Memory B cell (primary cell): ENCODE measurements at regions not wholly inside any gene's neighbourhood (a gene's known extent, or its start where the extent isn't known, plus 50 kb on each side); places are given as distances from the start of the nearest gene placed in this dataset.
A peak's percentile ranks its signal among the peaks of the same experiment; 100 is the strongest.

Experiments used
- ATAC-seq: fragments of 150-1000 bp; cut with Tn5 transposase; 2 replicates; pipeline ENCODE4 v1.10.0; 2021; ENCODE audit warnings: low read depth, mild to moderate bottlenecking, moderate library complexity
- DNase-seq, 2 donors: peaks; one replicate each; pipeline ENCODE4 v3.0.0; 2022; ENCODE audit warnings: low spot score in 2 of 2
- H3K27ac Mint-ChIP-seq: one replicate; pipeline ENCODE4 v1.8.0; 2022; ENCODE audit warnings: mild to moderate bottlenecking, moderate library complexity, mixed read lengths
- H3K27me3 Mint-ChIP-seq: one replicate; pipeline ENCODE4 v1.8.0; 2022; ENCODE audit warnings: mixed read lengths
- H3K36me3 Mint-ChIP-seq: one replicate; pipeline ENCODE4 v1.8.0; 2022; ENCODE audit warnings: mild to moderate bottlenecking, mixed read lengths
- H3K4me1 Mint-ChIP-seq: one replicate; pipeline ENCODE4 v1.8.0; 2022; ENCODE audit warnings: mixed read lengths
- H3K4me3 Mint-ChIP-seq: one replicate; pipeline ENCODE4 v1.8.0; 2022; ENCODE audit warnings: mild to moderate bottlenecking, moderate library complexity, mixed read lengths
- H3K9me3 Mint-ChIP-seq: one replicate; pipeline ENCODE4 v1.8.0; 2022; ENCODE audit warnings: mixed read lengths

DNA sequence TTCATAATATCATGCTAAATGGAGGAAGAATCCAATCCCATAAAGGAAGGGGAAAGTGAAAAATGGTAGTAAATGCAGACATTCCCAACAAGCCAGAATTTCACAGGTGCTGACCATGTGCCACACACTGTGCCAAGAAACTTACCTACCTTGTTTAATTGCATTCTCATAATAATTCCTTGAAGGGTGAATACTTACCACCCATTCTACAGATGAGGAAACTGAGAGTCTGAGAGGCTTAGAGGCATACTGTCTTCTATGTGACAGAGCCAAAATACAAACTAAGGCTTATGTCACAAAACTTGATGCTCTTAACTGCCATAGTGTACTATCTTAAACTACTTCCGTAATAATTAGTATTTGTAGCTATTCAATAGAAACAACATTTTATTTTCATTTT is 454.7 kb downstream of the UTRN start:
- ATAC-seq, result no peak
- no peaks in the 10 kb centered on the region for H3K9me3 Mint-ChIP-seq
- H3K4me3 Mint-ChIP-seq, result no peak overlapping the region
- no peaks in the 10 kb centered on the region for H3K27me3 Mint-ChIP-seq
- H3K4me1 Mint-ChIP-seq, result peaks cover 7% of the 10 kb centered on the region
- peaks cover 29% of the 10 kb centered on the region for H3K36me3 Mint-ChIP-seq
- no peak overlapping the region for H3K27ac Mint-ChIP-seq
- no peak for DNase-seq

DNA sequence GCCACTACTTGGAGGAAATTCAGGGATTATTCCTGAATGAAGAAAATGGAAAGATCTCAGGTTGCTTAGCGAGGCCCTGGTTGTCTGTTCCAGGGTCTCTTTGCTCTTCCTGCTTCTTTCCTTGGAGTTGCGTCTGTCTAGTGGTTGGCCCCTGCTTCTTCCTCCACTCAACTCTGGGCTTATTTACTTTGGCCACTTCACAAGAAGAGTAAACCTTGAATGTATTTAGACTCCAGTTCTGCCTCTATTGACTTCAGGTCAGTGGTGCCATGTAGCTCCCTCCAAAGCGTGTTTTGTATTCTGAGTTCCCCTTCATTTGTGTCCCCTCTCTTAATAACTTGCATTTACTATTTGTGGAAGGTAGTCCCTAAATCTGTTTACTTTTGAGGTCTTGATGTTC is 456.5 kb downstream of the UTRN start:
- Mint-ChIP-seq H3K27ac (no peak overlapping the region), H3K9me3 (no peaks in the 10 kb centered on the region), H3K36me3 (peaks cover 23% of the 10 kb centered on the region), H3K4me3 (no peak overlapping the region), H3K4me1 (peaks cover 5% of the 10 kb centered on the region), H3K27me3 (no peaks in the 10 kb centered on the region)
- no peak for DNase-seq
- ATAC-seq, result no peak

DNA sequence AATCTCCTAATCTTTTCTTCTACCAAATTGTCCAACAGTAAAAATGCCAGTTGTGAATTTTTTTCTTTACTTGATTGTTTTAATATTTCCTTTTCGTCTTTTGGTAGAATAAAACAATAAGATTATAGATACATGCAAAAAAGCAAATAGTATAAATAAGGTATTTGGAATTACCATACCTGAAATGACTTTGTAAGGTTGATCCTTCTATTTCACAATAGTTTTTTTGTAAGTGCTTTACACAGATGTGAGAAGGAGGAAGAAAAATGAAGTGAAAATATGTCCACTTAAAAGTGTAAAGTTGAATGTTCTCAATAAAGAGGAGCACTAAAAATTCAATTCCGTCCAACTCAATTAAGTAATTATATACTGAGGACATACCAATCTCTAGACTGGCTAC is 457.6 kb downstream of the UTRN start:
- Mint-ChIP-seq H3K36me3 (peaks cover 19% of the 10 kb centered on the region), H3K9me3 (no peaks in the 10 kb centered on the region), H3K4me1 (peaks cover 2% of the 10 kb centered on the region), H3K4me3 (no peak overlapping the region), H3K27me3 (no peaks in the 10 kb centered on the region), H3K27ac (no peak overlapping the region)
- DNase-seq (no peak), ATAC-seq (no peak)

DNA sequence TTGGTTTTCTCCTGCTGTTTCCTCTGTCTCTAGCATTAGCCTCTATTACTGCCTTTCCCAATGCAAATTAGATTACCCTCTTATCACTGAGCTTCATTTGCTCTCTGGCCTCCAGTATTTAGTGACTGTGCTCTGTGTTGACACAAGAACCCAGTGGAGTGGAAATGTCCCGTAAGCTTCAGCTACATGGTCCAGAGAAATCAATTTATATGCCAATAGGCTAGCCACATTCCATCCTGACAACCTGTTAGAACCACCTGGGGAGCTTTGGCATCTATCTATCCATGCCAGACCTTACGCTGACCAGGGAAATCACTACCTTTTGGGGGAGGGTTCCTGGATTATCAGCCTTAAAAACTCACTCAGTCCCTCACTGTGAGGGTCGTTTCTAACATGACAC is 459.6 kb downstream of the UTRN start:
- Mint-ChIP-seq H3K4me3 (no peak overlapping the region), H3K9me3 (no peaks in the 10 kb centered on the region), H3K27me3 (no peaks in the 10 kb centered on the region), H3K4me1 (peaks cover 4% of the 10 kb centered on the region), H3K27ac (no peak overlapping the region), H3K36me3 (peaks cover 17% of the 10 kb centered on the region)
- DNase-seq (no peak), ATAC-seq (no peak)

DNA sequence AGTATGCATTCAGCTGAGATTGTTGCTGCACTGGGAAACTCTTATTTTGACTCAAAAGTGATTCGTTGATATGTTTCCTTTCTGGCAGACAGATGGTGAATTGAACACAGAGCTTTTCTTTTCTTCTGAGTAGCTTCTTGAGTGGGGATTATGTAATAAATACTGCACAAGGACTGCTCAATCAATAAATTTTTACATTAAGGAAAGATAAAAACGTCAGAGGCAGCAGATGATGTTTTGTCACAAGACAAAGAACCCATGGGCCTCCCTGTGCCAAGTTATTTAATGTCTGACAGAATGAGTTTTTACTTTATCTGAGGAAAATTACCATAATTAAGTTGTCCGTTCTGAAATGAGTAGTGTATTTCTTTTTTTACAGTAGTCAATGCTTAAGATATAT is 460.3 kb downstream of the UTRN start:
- DNase-seq (no peak), ATAC-seq (no peak)
- no peaks in the 10 kb centered on the region for H3K9me3 Mint-ChIP-seq
- no peaks in the 10 kb centered on the region for H3K27me3 Mint-ChIP-seq
- peaks cover 7% of the 10 kb centered on the region for H3K4me1 Mint-ChIP-seq
- H3K36me3 Mint-ChIP-seq, result peaks cover 21% of the 10 kb centered on the region
- peak overlapping the region; percentile 45 for H3K27ac Mint-ChIP-seq
- H3K4me3 Mint-ChIP-seq, result no peak overlapping the region

DNA sequence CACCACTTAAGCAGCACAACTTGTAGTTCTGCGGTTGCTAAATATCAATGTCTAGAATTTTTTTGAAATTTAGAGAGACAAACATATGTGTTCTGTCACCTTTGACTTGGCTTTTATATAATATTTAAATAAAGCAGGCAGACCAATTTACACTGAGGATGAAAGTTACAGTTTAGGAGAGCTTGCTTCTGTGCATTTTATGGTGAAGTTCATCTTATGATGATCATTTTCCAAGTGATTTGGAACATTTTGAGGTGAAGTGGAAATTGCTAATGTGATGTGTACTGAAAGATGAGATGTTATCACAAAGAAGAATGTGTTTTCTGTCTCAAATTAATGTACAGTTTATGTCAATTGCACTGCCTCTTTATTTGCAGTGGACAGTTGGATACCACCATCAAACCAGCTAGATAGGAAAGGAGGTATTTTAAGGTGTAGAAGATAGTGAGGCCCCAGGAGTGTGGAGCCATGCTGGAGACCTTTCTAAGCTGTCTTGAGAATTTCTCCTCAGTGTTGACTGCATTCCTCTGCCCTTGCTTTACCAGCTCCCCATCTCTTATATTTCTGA is 461.9 kb downstream of the UTRN start:
- H3K27me3 Mint-ChIP-seq, result no peaks in the 10 kb centered on the region
- H3K4me3 Mint-ChIP-seq, result no peak overlapping the region
- H3K36me3 Mint-ChIP-seq, result peaks cover 24% of the 10 kb centered on the region
- H3K4me1 Mint-ChIP-seq, result peaks cover 10% of the 10 kb centered on the region
- peak overlapping the region; percentile 7 for H3K27ac Mint-ChIP-seq
- DNase-seq, result no peak
- no peaks in the 10 kb centered on the region for H3K9me3 Mint-ChIP-seq
- ATAC-seq, result no peak

DNA sequence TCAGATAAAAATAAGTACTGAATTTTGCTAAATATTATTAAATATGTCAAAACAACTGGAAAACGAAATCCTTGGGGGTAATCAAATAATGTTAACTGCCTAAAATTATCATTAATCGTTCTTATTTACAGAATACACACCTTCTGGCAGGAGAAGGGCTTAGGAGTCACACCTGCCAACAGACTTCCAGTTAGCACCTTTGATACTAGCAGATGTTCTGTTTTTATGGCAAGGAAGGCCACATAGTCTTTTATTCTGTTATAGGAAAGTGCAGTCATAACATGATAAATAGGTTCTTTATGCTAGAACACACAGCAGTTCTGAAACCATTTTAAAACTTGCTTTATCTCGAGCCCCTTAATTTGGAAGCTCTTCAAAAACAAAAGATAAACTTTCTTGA is 464.1 kb downstream of the UTRN start:
- H3K36me3 Mint-ChIP-seq, result peaks cover 38% of the 10 kb centered on the region
- H3K4me3 Mint-ChIP-seq, result no peak overlapping the region
- no peaks in the 10 kb centered on the region for H3K27me3 Mint-ChIP-seq
- no peaks in the 10 kb centered on the region for H3K9me3 Mint-ChIP-seq
- H3K27ac Mint-ChIP-seq, result no peak overlapping the region
- DNase-seq, result no peak
- H3K4me1 Mint-ChIP-seq, result peaks cover 14% of the 10 kb centered on the region
- no peak for ATAC-seq

DNA sequence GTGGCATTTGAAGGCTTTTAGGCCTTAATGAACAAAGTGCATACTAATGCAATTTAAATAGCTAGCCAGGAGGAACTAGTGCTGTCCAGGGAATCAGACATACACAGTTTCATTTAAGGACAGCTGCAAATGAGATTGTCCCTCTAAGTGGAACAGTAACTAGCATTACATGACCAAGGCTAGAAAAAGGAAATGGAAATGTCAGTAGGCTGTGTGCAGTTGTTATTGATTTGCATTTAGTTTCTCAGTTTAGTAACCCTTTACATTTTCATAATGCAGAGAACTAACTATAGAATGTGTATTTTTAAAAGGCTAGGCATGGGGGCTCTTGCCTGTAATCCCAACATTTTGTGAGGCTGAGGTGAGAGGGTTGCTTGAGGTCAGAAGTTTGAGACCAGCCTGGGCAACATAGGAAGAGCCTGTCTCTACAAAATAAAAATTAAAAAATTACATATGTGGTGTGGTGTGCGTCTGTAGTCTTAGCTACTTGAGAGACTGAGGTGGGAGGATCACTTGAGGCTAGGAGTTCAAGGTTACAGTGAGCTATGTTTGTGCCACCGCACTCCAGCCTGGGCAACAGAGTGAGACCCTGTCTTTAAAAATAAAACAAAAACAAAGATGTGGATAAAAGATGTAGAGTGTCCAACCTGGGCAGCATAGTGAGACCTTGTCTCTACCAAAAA is 468.0 kb downstream of the UTRN start:
- Mint-ChIP-seq H3K9me3 (no peaks in the 10 kb centered on the region), H3K27ac (peak overlapping the region; percentile 63), H3K27me3 (no peaks in the 10 kb centered on the region), H3K4me1 (peaks cover 14% of the 10 kb centered on the region), H3K4me3 (no peak overlapping the region), H3K36me3 (peaks cover 34% of the 10 kb centered on the region)
- ATAC-seq (no peak), DNase-seq (no peak)

DNA sequence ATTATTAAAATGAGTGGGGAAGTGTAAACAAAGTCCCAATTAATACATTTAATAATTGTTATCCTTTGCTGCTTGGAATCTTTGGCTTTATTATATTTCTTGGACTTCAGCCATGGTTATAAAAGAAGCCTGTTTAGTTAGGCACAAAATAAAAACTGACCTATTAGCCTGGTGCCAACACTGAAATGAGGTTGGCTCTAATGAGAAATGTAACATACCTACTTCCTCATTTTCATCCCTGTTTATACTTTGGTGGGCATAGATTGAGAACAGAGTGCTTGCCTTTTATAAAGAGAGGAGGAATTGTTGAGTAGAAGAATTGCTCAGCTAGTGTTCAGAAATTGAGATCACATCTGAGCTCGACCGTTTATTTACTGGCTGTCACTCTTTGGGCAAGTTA is 471.3 kb downstream of the UTRN start:
- H3K27me3 Mint-ChIP-seq, result no peaks in the 10 kb centered on the region
- H3K4me3 Mint-ChIP-seq, result no peak overlapping the region
- peak; percentile 32 for ATAC-seq
- H3K9me3 Mint-ChIP-seq, result no peaks in the 10 kb centered on the region
- H3K36me3 Mint-ChIP-seq, result peaks cover 26% of the 10 kb centered on the region
- peaks cover 7% of the 10 kb centered on the region for H3K4me1 Mint-ChIP-seq
- DNase-seq, result no peak
- H3K27ac Mint-ChIP-seq, result no peak overlapping the region

DNA sequence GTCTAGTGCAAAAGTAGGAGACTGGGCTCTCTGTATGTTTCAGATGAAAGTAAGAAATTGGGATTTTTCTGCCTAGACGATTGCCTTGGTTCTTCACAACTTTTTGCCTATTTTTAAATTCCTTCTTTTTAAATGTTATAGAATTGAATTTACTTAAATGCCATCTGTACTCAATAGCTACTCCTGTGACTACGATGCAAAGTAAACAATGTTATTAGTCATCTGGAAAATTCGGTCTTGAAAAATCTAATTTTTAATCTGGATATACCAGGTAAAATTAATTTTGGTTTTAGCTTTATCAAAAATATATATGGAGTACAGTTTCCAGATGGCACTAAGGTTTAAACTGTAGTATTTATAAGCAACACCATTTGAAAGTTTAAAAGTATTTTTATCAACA is 472.2 kb downstream of the UTRN start:
- H3K4me1 Mint-ChIP-seq, result peaks cover 7% of the 10 kb centered on the region
- DNase-seq (no peak), ATAC-seq (no peak)
- peaks cover 28% of the 10 kb centered on the region for H3K36me3 Mint-ChIP-seq
- H3K4me3 Mint-ChIP-seq, result no peak overlapping the region
- H3K27me3 Mint-ChIP-seq, result no peaks in the 10 kb centered on the region
- H3K27ac Mint-ChIP-seq, result no peak overlapping the region
- H3K9me3 Mint-ChIP-seq, result no peaks in the 10 kb centered on the region

DNA sequence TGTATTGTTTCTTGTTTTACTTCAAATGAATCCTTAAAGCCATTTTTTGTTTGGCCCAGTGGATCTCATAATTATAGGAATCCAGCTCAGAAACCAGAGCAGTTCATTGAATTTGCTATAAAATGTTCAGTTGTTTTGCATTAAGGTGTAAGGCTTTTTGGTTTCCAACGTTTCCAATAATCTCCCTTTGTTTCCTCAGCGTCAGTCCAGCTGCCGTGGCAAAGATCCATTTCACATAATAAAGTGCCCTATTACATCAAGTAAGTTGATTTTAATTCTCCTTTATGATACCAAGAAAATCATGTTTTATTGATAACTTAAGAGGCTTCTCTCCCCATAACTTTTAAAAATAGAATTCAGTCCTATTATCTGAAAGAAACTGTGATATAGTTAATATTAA is 472.6 kb downstream of the UTRN start:
- ATAC-seq (no peak), DNase-seq (no peak)
- no peak overlapping the region for H3K4me3 Mint-ChIP-seq
- H3K36me3 Mint-ChIP-seq, result peaks cover 28% of the 10 kb centered on the region
- no peaks in the 10 kb centered on the region for H3K9me3 Mint-ChIP-seq
- peaks cover 5% of the 10 kb centered on the region for H3K4me1 Mint-ChIP-seq
- H3K27me3 Mint-ChIP-seq, result no peaks in the 10 kb centered on the region
- no peak overlapping the region for H3K27ac Mint-ChIP-seq

DNA sequence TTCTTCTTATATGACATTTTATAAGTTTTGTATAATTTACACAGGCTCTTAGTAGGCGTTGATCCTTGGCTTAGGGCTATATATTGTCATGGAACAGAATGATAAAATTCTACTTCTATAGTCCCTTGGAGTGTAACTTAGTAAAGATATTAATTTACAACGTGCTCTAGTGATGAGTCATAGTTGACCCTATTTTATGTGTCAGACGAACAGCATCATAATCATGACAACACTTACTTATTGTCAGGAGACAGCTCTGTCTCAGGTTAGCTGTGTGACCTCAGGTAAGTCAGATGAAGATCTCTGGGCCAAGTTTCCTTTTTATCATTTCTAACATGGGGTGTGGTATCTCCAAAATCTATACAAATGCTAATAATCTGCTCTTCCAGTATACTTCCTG is 473.5 kb downstream of the UTRN start:
- no peaks in the 10 kb centered on the region for H3K9me3 Mint-ChIP-seq
- H3K36me3 Mint-ChIP-seq, result peaks cover 29% of the 10 kb centered on the region
- H3K4me1 Mint-ChIP-seq, result peaks cover 3% of the 10 kb centered on the region
- peak overlapping the region; percentile 38 for H3K27ac Mint-ChIP-seq
- no peaks in the 10 kb centered on the region for H3K27me3 Mint-ChIP-seq
- no peak overlapping the region for H3K4me3 Mint-ChIP-seq
- DNase-seq (no peak), ATAC-seq (no peak)

DNA sequence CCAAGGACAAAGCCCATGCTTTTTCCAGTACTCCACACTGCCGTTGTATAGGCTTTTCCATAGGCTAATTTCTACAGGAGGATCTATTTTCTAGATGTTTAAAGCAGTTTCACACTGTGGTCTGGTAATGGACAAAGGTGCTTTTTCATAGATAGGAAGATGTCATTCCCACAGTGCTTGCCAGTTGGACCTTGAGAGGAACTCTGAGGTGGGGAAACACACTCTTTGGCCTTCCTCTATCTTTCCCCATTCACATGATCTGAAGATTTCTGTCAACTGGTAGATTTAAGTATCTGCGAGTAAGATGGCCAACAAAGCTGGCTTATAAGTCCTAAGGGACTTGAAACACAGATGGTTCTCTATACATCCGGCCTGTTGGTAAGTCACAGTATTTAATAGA is 477.3 kb downstream of the UTRN start:
- Mint-ChIP-seq H3K36me3 (peaks cover 32% of the 10 kb centered on the region), H3K9me3 (no peaks in the 10 kb centered on the region), H3K27ac (no peak overlapping the region), H3K27me3 (no peaks in the 10 kb centered on the region), H3K4me1 (no peaks in the 10 kb centered on the region), H3K4me3 (no peak overlapping the region)
- ATAC-seq (no peak), DNase-seq (no peak)

DNA sequence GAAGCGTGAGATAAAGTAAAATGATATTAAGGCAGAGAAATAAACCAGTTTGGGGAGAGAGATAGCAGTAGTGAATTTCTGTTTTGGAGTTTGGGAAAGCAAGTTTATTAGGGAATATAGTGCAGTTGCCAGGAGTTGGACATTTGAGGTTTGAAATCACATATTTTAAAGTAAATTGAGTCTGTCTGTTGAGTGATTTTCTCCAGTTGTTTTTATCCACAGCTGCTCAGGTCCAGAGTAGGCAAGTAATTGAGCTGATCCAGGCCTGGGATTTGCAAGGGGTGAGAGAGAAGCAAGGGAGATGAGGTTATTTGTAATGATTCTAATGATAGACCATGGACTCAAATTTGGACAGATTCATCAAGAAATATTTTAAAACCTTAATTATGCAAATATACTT is 481.9 kb downstream of the UTRN start:
- no peak for DNase-seq
- H3K27ac Mint-ChIP-seq, result no peak overlapping the region
- no peak for ATAC-seq
- no peak overlapping the region for H3K4me3 Mint-ChIP-seq
- no peaks in the 10 kb centered on the region for H3K27me3 Mint-ChIP-seq
- H3K4me1 Mint-ChIP-seq, result no peaks in the 10 kb centered on the region
- H3K36me3 Mint-ChIP-seq, result peaks cover 27% of the 10 kb centered on the region
- H3K9me3 Mint-ChIP-seq, result no peaks in the 10 kb centered on the region

DNA sequence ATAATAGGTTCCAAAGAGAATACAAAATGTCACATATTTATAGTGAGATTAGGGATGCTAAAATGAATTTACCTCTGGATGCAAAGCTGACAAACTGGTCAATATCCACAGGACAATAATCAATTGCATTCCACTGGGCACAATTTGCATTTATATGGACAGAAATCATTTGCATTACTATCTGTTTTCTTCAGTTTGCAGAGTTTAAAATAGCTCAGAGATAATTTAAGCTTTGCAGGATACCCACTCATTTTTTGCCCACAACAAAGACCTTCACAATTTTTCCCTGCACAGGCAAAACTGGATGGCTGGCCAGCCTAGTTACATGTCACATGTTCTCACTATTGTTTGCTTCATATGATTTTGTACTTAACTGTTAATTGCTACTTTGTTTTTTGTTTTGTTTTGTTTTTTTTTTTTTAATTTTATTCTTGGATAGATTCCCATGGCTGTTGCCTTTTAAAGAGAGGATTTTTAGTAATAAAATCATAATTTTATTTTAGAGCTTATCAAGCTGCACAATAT is 483.5 kb downstream of the UTRN start:
- DNase-seq (no peak), ATAC-seq (no peak)
- Mint-ChIP-seq H3K27me3 (no peaks in the 10 kb centered on the region), H3K27ac (no peak overlapping the region), H3K4me1 (no peaks in the 10 kb centered on the region), H3K4me3 (no peak overlapping the region), H3K9me3 (no peaks in the 10 kb centered on the region), H3K36me3 (peaks cover 21% of the 10 kb centered on the region)
